ENCODE measurements at regions not wholly inside any gene's neighbourhood (a gene's known extent, or its start where the extent isn't known, plus 50 kb on each side); places are given as distances from the start of the nearest gene placed in this dataset.

DNA sequence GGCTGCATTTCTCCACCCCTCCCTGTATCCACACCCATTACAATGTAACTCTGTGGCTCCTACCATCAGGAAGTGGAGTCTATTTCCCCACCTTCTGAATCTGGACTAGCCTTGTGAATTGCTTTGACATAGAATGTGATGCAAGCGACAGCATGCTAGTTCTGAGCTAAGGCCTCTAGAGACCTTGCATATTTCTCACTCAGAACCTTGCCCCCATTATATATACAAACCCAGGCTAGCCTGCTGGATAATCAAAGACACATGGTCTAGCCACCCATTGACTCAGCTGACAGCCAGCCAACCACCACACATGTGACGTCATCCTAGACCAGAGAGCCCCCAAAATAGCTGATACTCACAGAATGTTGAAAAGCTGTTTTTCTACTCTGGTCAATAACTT lies 77.9 kb downstream of the CCDC71L start:
- TF ChIP-seq POLR2A (IDR thresholded peaks at IDR 0.05; ENCODE audit: low read length) (no peak), GATA1 (IDR thresholded peaks at IDR 0.05; ENCODE audit: low read depth, low read length) (no peak)

Measured in erythroblast (primary cell).